ENCODE measurements at regions not wholly inside any gene's neighbourhood (a gene's known extent, or its start where the extent isn't known, plus 50 kb on each side); places are given as distances from the start of the nearest gene placed in this dataset.
A peak's percentile ranks its signal among the peaks of the same experiment; 100 is the strongest.
"Not testable (repeated sequence)": the region's sequence is repeated elsewhere in the genome, so short reads cannot be mapped to it uniquely, and the experiment has no call there.

- no peak overlapping the region for H3K4me3 ChIP-seq (ENCODE audit: low read depth, low read length)
- DNase-seq (ENCODE audit: low read depth): peak; percentile 33
Observed at GRCh38 chr13:30520571-30520970, 54.8 kb upstream of the HMGB1 start.

- no peak for DNase-seq (ENCODE audit: low read depth)
- H3K4me3 ChIP-seq (ENCODE audit: low read depth, low read length): no peak overlapping the region
Observed at GRCh38 chr13:30523211-30523610, 57.5 kb upstream of the HMGB1 start.

- H3K4me3 ChIP-seq (ENCODE audit: low read depth, low read length); DNase-seq (ENCODE audit: low read depth): not testable (repeated sequence)
Observed at GRCh38 chr13:30523817-30524216, 58.1 kb upstream of the HMGB1 start.

GRCh38 chr13:30525212-30525611 is 59.5 kb upstream of the HMGB1 start:
- H3K4me3 ChIP-seq (ENCODE audit: low read depth, low read length); DNase-seq (ENCODE audit: low read depth): not testable (repeated sequence)

GRCh38 chr13:30526612-30527495 is 61.1 kb upstream of the HMGB1 start:
- H3K4me3 ChIP-seq (ENCODE audit: low read depth, low read length): no peak overlapping the region
- DNase-seq (ENCODE audit: low read depth): peak; percentile 17

- no peak overlapping the region for H3K4me3 ChIP-seq (ENCODE audit: low read depth, low read length)
- peak; percentile 34 for DNase-seq (ENCODE audit: low read depth)
Observed at GRCh38 chr13:30529085-30529834, 63.5 kb upstream of the HMGB1 start.

GRCh38 chr13:30535046-30535445 is 69.3 kb upstream of the HMGB1 start:
- no peak for DNase-seq (ENCODE audit: low read depth)
- no peak overlapping the region for H3K4me3 ChIP-seq (ENCODE audit: low read depth, low read length)

GRCh38 chr13:30545320-30545719 is 72.4 kb upstream of the USPL1 start:
- no peak overlapping the region for H3K4me3 ChIP-seq (ENCODE audit: low read depth, low read length)
- DNase-seq (ENCODE audit: low read depth): no peak

- not testable (repeated sequence) for DNase-seq (ENCODE audit: low read depth); H3K4me3 ChIP-seq (ENCODE audit: low read depth, low read length)
Observed at GRCh38 chr13:30548046-30548445, 69.7 kb upstream of the USPL1 start.

- peak; percentile 5 for DNase-seq (ENCODE audit: low read depth)
- no peak overlapping the region for H3K4me3 ChIP-seq (ENCODE audit: low read depth, low read length)
Observed at GRCh38 chr13:30551189-30551588, 66.5 kb upstream of the USPL1 start.

- H3K4me3 ChIP-seq (ENCODE audit: low read depth, low read length): no peak overlapping the region
- DNase-seq (ENCODE audit: low read depth): no peak
Observed at GRCh38 chr13:30552567-30552966, 65.2 kb upstream of the USPL1 start.

GRCh38 chr13:30559274-30559673 is 58.4 kb upstream of the USPL1 start:
- no peak for DNase-seq (ENCODE audit: low read depth)
- H3K4me3 ChIP-seq (ENCODE audit: low read depth, low read length): no peak overlapping the region

- no peak for DNase-seq (ENCODE audit: low read depth)
- H3K4me3 ChIP-seq (ENCODE audit: low read depth, low read length): no peak overlapping the region
Observed at GRCh38 chr13:30560212-30560611, 57.5 kb upstream of the USPL1 start.

- H3K4me3 ChIP-seq (ENCODE audit: low read depth, low read length): no peak overlapping the region
- DNase-seq (ENCODE audit: low read depth): peak; percentile 6
Observed at GRCh38 chr13:30561511-30561910, 56.2 kb upstream of the USPL1 start.

GRCh38 chr13:30564489-30564888 is 53.2 kb upstream of the USPL1 start:
- no peak overlapping the region for H3K4me3 ChIP-seq (ENCODE audit: low read depth, low read length)
- no peak for DNase-seq (ENCODE audit: low read depth)

- H3K4me3 ChIP-seq (ENCODE audit: low read depth, low read length): no peak overlapping the region
- DNase-seq (ENCODE audit: low read depth): no peak
Observed at GRCh38 chr13:30565658-30566057, 52.1 kb upstream of the USPL1 start.

GRCh38 chr13:30567072-30567471 is 50.6 kb upstream of the USPL1 start:
- H3K4me3 ChIP-seq (ENCODE audit: low read depth, low read length): no peak overlapping the region
- DNase-seq (ENCODE audit: low read depth): no peak
